KG1 (cell line): ENCODE measurements at regions not wholly inside any gene's neighbourhood (a gene's known extent, or its start where the extent isn't known, plus 50 kb on each side); places are given as distances from the start of the nearest gene placed in this dataset.

Experiments
- DNase-seq: peaks from one replicate; lab custom pipeline; 2025; lab: John Stamatoyannopoulos, UW

GRCh38 chr3:16658004-16658924, 53.0 kb upstream of the DAZL start:
- DNase-seq, result no peak

- no peak for DNase-seq
Measured at GRCh38 chr3:16658925-16659793, 53.9 kb upstream of the DAZL start.

DNA sequence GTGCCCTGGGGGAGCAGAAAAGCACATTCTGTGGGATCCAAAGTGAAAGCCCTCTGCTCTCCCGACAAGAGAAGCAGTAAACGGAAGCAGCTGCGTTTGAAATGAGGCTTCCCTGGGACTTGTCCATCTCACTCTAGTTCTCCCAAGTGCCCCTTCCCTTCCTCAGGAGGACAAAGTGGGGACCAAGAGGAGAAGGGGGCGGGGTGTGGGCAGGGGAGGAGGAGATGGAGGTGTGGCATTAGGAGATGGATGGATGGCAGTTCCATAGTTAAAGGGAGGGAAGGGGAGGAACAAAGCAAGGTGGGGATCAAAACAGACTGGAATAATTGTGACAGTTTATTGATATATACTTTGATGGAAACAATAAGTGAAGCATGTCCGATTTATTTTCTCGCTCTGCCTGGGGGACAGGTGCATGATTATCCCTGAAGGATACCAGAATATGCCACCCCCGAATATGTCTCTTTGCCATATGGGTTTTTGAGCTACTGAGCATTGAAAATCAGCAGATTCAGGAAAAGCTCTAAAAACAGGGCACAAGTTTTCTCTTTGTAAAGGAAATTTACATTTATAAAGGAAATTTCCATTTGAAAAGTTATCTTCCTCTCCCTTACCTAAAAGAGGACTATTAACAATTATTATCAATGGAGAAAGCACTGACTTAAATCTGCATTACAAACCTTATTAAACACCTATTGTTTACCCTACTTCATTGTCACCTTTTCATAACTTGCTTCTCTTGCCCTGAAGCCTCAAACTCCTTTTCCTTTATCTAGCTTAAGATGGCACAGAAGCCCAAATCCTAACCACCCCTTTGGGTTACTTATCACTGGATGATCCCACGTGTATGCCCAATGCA, 58.9 kb upstream of the DAZL start:
- no peak for DNase-seq

GRCh38 chr3:16665282-16665741, 60.1 kb upstream of the DAZL start:
- DNase-seq, result no peak

GRCh38 chr3:16666206-16666605, 61.0 kb upstream of the DAZL start:
- no peak for DNase-seq

GRCh38 chr3:16667633-16668032, 62.4 kb upstream of the DAZL start:
- no peak for DNase-seq

DNA sequence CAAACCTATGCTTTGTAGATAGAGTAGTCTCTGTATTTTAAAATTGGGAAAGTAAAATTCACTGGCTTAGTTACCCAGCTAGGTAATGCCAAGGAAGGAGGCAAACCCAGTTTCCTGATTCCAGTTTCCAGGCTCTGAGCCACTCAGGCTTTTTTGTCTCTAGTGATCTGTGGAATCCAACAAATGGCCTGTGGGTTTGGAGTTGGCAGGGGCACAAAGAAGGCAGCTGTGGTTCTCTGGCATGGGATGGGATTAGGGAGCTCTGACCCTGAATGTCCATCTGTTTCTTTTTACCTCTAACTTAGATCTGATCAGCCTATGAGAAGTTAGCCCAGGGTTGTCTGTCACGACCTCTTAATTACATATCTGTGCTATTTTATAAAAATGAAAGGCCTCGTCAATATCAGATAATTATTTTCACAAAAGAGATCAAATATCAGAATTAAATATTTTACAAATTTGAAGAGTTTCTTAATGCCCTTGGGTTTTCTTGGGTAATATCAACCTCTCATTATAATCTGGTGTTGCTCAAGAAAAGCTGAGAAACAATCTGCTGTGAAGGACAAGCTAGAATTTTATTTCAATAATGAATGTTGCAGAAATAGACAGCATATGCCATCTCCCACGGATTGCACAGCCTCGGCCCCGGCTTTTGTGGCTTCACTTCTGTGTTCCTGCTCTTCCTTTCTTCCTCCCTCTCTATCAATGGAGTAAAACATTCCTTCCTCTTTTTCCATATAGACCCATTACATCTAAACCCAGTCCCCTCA, 63.7 kb upstream of the DAZL start:
- DNase-seq, result no peak

GRCh38 chr3:16670191-16670590, 65.0 kb upstream of the DAZL start:
- no peak for DNase-seq

DNA sequence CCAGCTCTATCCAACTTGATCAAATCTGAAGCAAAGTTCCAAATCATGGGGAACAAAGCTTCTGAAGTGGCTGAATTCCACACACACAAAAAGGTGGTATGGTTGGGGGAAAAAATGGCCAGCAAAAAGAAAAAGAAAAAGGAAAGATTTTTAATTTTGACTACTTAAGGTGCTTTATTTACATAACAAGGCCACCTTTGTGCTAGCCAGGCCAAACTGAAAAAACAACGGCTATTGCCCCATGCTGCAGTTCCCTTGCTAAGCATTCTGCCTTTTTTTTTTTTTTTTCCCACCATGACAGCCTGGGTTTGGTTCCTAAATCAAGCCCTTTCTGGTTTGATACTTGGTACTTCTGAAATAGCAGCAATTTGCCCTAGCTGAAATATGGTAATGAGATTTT, 66.5 kb upstream of the DAZL start:
- no peak for DNase-seq

GRCh38 chr3:16673530-16673929, 68.3 kb upstream of the DAZL start:
- DNase-seq, result no peak

GRCh38 chr3:16675805-16676204, 70.6 kb upstream of the DAZL start:
- no peak for DNase-seq

DNA sequence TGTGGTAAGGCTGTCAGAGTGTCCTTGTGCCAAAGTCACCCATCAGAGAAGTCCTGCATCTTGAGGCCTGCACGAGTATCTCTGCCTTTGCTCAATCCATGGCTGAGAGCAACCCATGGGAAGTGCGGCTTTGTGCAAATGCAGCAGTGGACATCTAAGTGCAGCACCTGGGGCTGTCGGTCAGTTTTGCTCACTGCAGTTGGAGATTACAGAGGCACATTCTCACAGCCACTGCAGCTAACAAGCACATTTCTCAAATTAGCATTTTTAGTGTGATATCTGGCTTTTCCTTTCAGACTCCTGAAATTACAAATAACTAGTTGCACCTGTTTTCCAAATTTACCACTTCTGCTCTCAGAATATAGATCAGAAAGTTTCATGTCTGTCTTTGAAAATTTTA, 81.5 kb upstream of the DAZL start:
- DNase-seq, result no peak

- no peak for DNase-seq
Measured at GRCh38 chr3:16687221-16687620, 82.0 kb upstream of the DAZL start.

DNA sequence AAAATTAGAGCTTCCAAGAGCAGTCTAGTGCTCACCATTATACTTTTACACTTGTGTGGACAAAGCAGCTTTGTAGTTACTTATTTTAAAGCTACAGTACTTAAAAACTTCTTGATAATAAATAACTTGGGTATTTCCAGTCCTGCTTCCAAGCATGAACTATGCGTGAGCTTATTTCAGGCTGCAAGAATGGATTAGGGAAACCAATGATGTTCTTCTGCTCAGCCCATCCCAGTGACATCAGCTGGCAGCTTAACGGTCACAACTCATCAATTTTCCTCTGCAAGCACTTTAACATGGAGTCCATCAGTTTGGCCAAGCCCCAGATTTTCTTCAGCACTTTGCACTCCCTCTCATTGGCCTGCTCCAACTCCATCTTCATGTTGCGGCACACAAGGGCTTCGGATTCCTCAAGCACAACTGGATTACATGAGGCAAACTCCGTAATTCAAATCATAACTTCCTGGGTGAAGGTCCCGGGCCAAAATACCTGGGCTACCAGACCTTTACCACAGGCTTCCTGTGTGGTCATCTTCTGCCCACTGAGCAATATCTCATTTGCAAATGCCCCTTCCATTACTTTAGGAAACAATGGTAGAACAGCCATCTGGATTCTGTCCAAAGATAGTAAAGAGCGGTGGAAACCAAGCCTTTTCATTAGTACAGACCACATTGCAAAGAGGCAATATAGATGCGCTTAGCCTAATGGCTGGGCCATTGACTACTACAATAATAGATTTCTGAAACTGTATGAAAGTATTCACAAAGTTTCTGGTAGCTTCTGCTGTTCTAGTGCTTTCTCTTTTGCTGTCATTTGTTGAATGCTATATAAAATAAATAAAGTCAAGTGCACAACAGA, 87.5 kb upstream of the DAZL start:
- DNase-seq, result no peak

GRCh38 chr3:16693820-16694219, 88.6 kb upstream of the DAZL start:
- no peak for DNase-seq

DNA sequence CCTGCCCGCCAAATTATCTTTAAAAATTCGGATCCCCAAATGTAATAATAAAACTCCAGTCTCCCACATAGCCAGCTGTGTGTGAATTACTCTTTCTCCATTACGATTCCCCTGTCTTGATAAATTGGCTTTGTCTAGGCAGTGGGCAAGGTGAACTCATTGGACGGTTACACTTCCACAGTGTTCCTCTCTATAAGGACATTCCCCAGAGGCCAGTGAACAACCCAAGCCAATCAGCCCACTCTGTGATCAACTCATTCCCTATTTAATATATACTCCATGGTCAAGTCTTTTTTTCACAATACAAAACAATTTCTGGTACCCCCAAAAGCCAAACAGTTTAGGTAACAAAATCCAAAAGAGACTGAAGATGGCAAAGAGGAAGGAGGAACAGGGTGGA, 90.5 kb upstream of the DAZL start:
- DNase-seq, result no peak

GRCh38 chr3:16697443-16698147, 92.4 kb upstream of the DAZL start:
- peak; percentile 62 for DNase-seq

- DNase-seq, result no peak
Measured at GRCh38 chr3:16700651-16701050, 95.4 kb upstream of the DAZL start.

GRCh38 chr3:16704941-16705340, 99.7 kb upstream of the DAZL start:
- DNase-seq, result peak; percentile 15

GRCh38 chr3:16707260-16707659, 102.0 kb upstream of the DAZL start:
- no peak for DNase-seq
